ENCODE measurements at regions not wholly inside any gene's neighbourhood (a gene's known extent, or its start where the extent isn't known, plus 50 kb on each side); places are given as distances from the start of the nearest gene placed in this dataset.

GRCh38 chr1:22363403-22364325 is 88.0 kb upstream of the ZBTB40 start:
- no peak for TF ChIP-seq CTCF (IDR thresholded peaks at IDR 0.05; ENCODE audit: low read depth, low read length, missing control alignments)
- DNase-seq (ENCODE audit: low read depth): no peak
- in situ Hi-C loops (cut with HindIII; ENCODE audit: low sequenced_read_pairs): no loop called here
- no peak overlapping the region for H3K4me3 ChIP-seq (ENCODE audit: low read depth, low read length)

GRCh38 chr1:22364326-22364650 is 87.4 kb upstream of the ZBTB40 start:
- in situ Hi-C loops (cut with HindIII; ENCODE audit: low sequenced_read_pairs): no loop called here
- DNase-seq (ENCODE audit: low read depth): no peak

GRCh38 chr1:22364764-22365163 is 86.9 kb upstream of the ZBTB40 start:
- in situ Hi-C loops (cut with HindIII; ENCODE audit: low sequenced_read_pairs): no loop called here
- DNase-seq (ENCODE audit: low read depth): no peak
- no peak for TF ChIP-seq CTCF (IDR thresholded peaks at IDR 0.05; ENCODE audit: low read depth, low read length, missing control alignments)
- H3K4me3 ChIP-seq (ENCODE audit: low read depth, low read length): no peak overlapping the region

More at GRCh38 chr1:22364326-22364650, 87.4 kb upstream of the ZBTB40 start:
- TF ChIP-seq CTCF (IDR thresholded peaks at IDR 0.05; ENCODE audit: low read depth, low read length, missing control alignments): no peak
- H3K4me3 ChIP-seq (ENCODE audit: low read depth, low read length): no peak overlapping the region

GRCh38 chr1:22365331-22366295 is 86.0 kb upstream of the ZBTB40 start:
- no peak for DNase-seq (ENCODE audit: low read depth)
- TF ChIP-seq CTCF (IDR thresholded peaks at IDR 0.05; ENCODE audit: low read depth, low read length, missing control alignments): no peak
- in situ Hi-C loops (cut with HindIII; ENCODE audit: low sequenced_read_pairs): no loop called here
- H3K4me3 ChIP-seq (ENCODE audit: low read depth, low read length): no peak overlapping the region

GRCh38 chr1:22366346-22366745 is 85.3 kb upstream of the ZBTB40 start:
- TF ChIP-seq CTCF (IDR thresholded peaks at IDR 0.05; ENCODE audit: low read depth, low read length, missing control alignments): no peak
- no peak for DNase-seq (ENCODE audit: low read depth)
- in situ Hi-C loops (cut with HindIII; ENCODE audit: low sequenced_read_pairs): no loop called here

GRCh38 chr1:22368125-22368524 is 83.5 kb upstream of the ZBTB40 start:
- in situ Hi-C loops (cut with HindIII; ENCODE audit: low sequenced_read_pairs): no loop called here
- no peak for DNase-seq (ENCODE audit: low read depth)
- TF ChIP-seq CTCF (IDR thresholded peaks at IDR 0.05; ENCODE audit: low read depth, low read length, missing control alignments): no peak
- H3K4me3 ChIP-seq (ENCODE audit: low read depth, low read length): no peak overlapping the region

More at GRCh38 chr1:22366346-22366745, 85.3 kb upstream of the ZBTB40 start:
- H3K4me3 ChIP-seq (ENCODE audit: low read depth, low read length): no peak overlapping the region
